ENCODE measurements at regions not wholly inside any gene's neighbourhood (a gene's known extent, or its start where the extent isn't known, plus 50 kb on each side); places are given as distances from the start of the nearest gene placed in this dataset.
A peak's percentile ranks its signal among the peaks of the same experiment; 100 is the strongest.

DNA sequence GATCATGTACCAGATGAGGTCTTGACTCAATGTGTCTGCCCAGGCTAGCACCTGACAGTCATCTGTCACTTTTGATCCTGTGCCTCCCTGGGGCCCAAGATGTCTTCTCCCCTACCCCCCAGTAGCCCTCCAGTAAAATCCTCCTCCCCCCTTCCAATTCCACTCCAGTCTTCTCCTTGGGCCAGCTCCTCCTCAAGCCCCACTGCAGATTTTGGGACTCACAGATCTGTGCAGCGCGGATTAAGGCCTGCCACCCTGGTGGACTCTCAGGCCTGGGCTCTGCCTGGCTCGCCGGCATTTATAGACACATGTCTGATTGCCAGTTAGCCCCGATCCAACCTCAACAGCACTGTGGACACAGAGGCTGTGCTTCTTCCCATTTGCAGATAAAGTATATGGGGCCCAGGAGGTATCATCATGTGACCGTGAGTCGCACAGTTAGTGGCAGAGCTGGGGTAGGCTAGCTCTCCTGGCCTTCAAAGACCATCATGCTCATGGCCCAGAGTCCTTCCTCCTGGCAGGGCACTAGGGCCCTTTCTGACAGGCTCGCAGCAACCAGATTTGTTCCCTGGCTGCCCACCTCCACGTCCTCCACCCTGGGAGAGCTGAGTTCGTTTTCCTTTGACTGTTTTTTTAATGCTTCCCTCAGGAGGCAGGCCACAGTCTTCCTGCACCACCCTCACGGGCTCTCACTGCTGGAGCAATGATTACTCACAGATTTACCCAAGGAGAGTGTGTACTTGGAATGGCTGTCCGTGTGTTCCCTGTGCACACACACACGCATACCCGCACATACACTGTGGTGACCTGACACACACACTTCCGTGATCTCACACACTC, 98.3 kb upstream of the DIO3 start:
- no peak for ATAC-seq

DNA sequence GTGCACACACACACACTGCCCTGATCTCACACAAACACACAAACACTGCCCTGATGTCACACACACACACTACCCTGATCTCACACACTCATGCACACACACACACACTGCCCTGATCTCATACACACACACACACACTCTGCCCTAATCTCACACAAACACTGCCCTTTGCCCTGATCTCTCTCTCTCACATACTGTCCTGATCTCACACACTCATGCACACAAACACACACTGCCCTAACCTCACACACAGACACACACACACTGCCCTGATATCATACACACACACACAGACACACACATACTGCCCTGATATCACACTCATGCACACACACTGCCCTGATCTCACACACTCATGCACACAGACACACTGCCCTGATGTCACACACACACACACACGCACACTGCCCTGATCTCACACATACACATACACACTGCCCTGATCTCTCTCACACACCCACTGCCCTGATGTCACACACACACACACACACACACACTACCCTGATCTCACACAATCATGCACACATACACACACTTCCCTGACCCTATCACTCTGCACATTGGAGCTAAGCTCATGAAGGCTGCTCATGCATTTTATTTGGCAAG, 97.6 kb upstream of the DIO3 start:
- ATAC-seq, result no peak
- H3K4me1 ChIP-seq, result peaks cover 8% of the 10 kb centered on the region
- DNase-seq, result no peak
- intact Hi-C loops (cut with DNase I), result no loop called here
- no peak overlapping the region for H3K4me3 ChIP-seq
- TF ChIP-seq, protein P1, sequence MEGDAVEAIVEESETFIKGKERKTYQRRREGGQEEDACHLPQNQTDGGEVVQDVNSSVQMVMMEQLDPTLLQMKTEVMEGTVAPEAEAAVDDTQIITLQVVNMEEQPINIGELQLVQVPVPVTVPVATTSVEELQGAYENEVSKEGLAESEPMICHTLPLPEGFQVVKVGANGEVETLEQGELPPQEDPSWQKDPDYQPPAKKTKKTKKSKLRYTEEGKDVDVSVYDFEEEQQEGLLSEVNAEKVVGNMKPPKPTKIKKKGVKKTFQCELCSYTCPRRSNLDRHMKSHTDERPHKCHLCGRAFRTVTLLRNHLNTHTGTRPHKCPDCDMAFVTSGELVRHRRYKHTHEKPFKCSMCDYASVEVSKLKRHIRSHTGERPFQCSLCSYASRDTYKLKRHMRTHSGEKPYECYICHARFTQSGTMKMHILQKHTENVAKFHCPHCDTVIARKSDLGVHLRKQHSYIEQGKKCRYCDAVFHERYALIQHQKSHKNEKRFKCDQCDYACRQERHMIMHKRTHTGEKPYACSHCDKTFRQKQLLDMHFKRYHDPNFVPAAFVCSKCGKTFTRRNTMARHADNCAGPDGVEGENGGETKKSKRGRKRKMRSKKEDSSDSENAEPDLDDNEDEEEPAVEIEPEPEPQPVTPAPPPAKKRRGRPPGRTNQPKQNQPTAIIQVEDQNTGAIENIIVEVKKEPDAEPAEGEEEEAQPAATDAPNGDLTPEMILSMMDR (IDR thresholded peaks at IDR 0.05), result no peak
- no peaks in the 10 kb centered on the region for H3K36me3 ChIP-seq
- peaks cover 36% of the 10 kb centered on the region for H3K27me3 ChIP-seq
- H3K27ac ChIP-seq, result no peak overlapping the region
- no peaks in the 10 kb centered on the region for H3K9me3 ChIP-seq

More for the DNA sequence above, 98.3 kb upstream of the DIO3 start:
- DNase-seq, result no peak
- no peak overlapping the region for H3K27ac ChIP-seq
- intact Hi-C loops (cut with DNase I), result no loop called here
- peaks cover 43% of the 10 kb centered on the region for H3K27me3 ChIP-seq
- no peak overlapping the region for H3K4me3 ChIP-seq
- peaks cover 8% of the 10 kb centered on the region for H3K4me1 ChIP-seq
- no peaks in the 10 kb centered on the region for H3K36me3 ChIP-seq
- TF ChIP-seq, protein P1 (IDR thresholded peaks at IDR 0.05), result no peak
- H3K9me3 ChIP-seq, result no peaks in the 10 kb centered on the region

DNA sequence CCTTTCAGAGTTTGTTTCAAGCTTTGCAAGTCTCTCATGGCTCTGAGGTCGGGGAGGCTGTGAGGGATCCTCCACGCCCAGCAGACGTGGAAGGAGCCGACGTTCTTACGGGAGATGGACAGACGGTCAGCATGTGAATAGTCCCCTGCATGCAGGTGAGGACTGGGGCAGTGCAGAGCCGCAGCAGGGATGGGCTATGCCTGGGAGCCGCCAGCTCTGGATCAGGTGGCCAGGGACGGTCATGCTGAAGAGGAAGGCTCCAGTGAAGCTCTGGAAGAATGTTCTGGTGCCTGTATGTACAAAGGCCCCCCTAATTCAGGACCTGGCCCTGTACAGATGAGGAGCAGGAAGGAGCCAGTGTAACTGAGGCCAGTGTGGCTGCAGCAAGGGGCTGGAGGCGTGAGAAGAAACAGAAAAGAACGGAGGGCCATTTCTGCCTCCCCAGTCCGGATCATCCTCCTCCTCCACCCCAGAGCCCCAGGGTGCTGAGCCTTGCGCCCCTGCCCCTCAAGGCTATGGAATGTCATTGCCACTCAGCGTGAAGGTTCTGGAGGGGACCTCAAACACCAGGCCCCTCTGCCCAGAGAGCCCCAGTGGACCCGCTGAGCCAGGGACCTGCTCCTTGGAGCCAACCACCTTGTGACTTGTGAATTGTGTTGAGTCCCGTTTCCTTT, 96.8 kb upstream of the DIO3 start:
- Histone ChIP-seq H3K9me3 (no peaks in the 10 kb centered on the region), H3K36me3 (no peaks in the 10 kb centered on the region), H3K27ac (no peak overlapping the region), H3K4me3 (no peak overlapping the region), H3K4me1 (peaks cover under 1% of the 10 kb centered on the region), H3K27me3 (peaks cover 28% of the 10 kb centered on the region)
- DNase-seq, result no peak
- intact Hi-C loops (cut with DNase I), result no loop called here
- TF ChIP-seq, protein P1 (IDR thresholded peaks at IDR 0.05), result no peak
- no peak for ATAC-seq

DNA sequence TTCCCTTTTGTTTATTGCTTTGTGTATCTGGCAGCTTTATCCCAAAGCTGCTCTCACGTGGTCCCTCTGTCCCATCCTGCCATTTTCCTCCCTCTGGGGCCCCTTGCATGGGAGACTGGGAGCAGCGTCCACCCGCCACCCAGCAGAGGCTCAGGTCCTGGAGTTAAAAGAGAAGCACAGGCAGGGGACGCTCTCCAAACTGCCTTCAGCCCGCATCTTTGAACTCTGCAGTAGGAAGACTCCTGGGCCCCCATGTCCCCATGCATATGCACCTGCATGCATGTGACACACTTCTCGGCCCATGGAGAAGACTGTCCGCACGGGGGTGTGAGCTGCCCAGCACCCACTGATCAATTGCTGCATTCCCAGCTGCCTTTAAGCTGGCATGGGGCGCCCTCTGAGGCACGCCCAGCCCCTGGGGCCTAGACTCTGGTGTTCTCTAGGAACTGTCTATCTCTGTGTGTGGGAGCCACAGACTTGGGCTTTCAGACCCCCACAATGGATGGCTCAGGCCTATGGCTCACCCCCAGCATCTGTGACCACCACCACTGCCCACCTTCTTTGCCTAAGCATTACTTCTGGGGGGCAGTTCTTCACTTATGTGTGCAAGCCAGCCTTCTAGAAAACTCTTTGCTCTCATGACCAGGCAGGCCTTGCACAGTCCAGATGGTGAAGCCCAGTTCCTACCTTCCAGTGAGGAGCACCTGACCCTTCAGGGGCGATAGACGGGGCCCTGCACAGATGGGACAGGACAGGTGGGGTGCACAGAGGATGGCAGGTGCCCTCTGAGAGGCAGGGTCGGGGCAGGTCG, 96.1 kb upstream of the DIO3 start:
- no peaks in the 10 kb centered on the region for H3K9me3 ChIP-seq
- no peaks in the 10 kb centered on the region for H3K36me3 ChIP-seq
- peaks cover 21% of the 10 kb centered on the region for H3K27me3 ChIP-seq
- ATAC-seq, result no peak
- intact Hi-C loops (cut with DNase I), result no loop called here
- no peak overlapping the region for H3K4me3 ChIP-seq
- TF ChIP-seq, protein P1 (IDR thresholded peaks at IDR 0.05), result no peak
- no peak overlapping the region for H3K27ac ChIP-seq
- no peak for DNase-seq
- no peaks in the 10 kb centered on the region for H3K4me1 ChIP-seq

DNA sequence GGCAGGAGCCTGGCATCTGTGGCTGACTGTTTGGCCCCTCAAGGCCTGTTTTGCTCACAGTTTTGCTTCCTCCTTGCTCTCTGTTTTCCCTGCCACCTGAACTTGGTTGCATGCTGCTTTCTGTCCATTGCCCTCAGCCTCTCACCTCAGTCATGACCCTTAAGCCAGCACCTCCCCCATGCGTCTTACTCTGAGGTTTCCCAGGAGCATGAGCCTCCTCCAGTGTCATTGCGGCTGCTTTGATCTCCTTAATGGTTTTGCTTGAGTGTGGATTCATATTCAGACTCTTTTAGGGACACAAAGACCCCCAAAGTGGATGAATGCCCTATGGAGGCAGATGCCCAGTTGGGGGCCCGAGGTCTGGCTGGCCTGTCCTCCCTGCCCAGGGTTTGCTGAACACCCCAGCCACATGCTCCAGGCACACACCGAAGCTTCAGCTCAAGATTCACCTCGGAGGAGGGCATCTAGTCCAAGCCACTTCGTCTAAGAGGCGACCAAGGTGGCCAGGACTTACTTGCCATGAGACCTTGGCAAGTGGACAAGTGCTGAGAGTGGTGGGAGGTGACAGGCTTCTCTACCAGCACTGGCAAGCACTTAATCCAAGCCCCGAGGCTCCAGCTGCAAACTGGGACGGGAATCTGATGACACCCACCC, 95.4 kb upstream of the DIO3 start:
- TF ChIP-seq, protein P1 (IDR thresholded peaks at IDR 0.05), result no peak
- DNase-seq (peak; percentile 52), ATAC-seq (no peak)
- no peaks in the 10 kb centered on the region for H3K4me1 ChIP-seq
- H3K27ac ChIP-seq, result no peak overlapping the region
- no peak overlapping the region for H3K4me3 ChIP-seq
- peaks cover 13% of the 10 kb centered on the region for H3K27me3 ChIP-seq
- no peaks in the 10 kb centered on the region for H3K36me3 ChIP-seq
- intact Hi-C loops (cut with DNase I), result no loop called here
- H3K9me3 ChIP-seq, result no peaks in the 10 kb centered on the region

Data from upper lobe of right lung (tissue), 1 donor.